ENCODE measurements at regions not wholly inside any gene's neighbourhood (a gene's known extent, or its start where the extent isn't known, plus 50 kb on each side); places are given as distances from the start of the nearest gene placed in this dataset.

DNA sequence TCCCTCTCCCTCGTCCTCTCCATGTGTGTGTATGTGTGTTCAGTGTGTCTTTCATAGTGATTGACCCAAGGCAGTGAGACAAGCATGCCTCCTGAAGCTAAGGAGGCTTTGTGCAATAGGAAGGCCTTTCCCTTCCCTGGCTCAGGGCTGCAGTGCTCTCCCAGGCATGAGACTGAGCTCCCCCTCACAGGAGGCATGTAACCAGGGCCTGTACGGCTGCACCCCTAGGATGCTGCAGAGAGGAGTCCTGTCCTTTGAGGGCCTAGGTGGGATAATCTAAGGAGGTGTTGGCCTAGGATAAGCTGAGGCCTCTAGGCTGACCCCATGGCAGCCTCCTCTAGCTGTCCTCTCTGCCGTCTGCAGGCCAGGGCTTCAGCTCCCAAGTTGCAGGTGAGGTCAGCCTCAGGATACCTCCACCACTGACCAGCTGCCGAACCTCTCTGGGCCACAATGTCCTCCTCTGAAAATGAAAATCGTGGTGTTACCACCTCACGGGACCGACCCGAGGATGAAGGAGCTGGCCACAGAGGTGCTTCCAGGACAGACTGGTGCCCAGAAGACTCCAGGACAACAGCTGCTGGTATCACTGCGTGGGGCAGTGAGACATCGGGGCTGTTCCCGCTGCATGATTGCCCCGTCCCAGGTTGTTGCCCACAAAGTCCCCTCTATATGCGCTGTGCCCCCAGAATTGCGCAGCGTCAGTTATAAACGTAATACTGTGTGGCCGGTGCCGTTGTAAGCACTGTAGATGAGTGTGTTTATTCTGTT is 129.6 kb downstream of the BARX1 start:
- TF ChIP-seq NFYB (IDR thresholded peaks at IDR 0.05; ENCODE audit: insufficient read depth, low read depth, low read length) (no peak), ATF7 (IDR thresholded peaks at IDR 0.05; ENCODE audit: low read depth) (no peak), JUNB (IDR thresholded peaks at IDR 0.05) (no peak), ZNF24 (IDR thresholded peaks at IDR 0.05) (no peak), DPF2 (IDR thresholded peaks at IDR 0.05) (no peak), MEF2B (IDR thresholded peaks at IDR 0.05; ENCODE audit: partially characterized antibody, poor library complexity, severe bottlenecking) (no peak), ASH2L (IDR thresholded peaks at IDR 0.05; ENCODE audit: borderline replicate concordance, low read depth) (no peak), TCF12 (IDR thresholded peaks at IDR 0.05; ENCODE audit: low read depth, low read length) (no peak), JUND (IDR thresholded peaks at IDR 0.05; ENCODE audit: low read depth, low read length) (no peak), SUPT20H (IDR thresholded peaks at IDR 0.05; ENCODE audit: borderline replicate concordance, control insufficient read depth, low read depth, low read length) (no peak), FOXM1 (IDR thresholded peaks at IDR 0.05; ENCODE audit: low read depth, low read length) (no peak)
- TF ChIP-seq, protein P1, sequence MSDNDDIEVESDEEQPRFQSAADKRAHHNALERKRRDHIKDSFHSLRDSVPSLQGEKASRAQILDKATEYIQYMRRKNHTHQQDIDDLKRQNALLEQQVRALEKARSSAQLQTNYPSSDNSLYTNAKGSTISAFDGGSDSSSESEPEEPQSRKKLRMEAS (IDR thresholded peaks at IDR 0.05; ENCODE audit: low read depth, low read length), result no peak
- TF ChIP-seq, protein P2, sequence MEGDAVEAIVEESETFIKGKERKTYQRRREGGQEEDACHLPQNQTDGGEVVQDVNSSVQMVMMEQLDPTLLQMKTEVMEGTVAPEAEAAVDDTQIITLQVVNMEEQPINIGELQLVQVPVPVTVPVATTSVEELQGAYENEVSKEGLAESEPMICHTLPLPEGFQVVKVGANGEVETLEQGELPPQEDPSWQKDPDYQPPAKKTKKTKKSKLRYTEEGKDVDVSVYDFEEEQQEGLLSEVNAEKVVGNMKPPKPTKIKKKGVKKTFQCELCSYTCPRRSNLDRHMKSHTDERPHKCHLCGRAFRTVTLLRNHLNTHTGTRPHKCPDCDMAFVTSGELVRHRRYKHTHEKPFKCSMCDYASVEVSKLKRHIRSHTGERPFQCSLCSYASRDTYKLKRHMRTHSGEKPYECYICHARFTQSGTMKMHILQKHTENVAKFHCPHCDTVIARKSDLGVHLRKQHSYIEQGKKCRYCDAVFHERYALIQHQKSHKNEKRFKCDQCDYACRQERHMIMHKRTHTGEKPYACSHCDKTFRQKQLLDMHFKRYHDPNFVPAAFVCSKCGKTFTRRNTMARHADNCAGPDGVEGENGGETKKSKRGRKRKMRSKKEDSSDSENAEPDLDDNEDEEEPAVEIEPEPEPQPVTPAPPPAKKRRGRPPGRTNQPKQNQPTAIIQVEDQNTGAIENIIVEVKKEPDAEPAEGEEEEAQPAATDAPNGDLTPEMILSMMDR (IDR thresholded peaks at IDR 0.05 in 2 of 3, conservative IDR thresholded peaks at IDR 0.05 in 1 of 3; ENCODE audit: control insufficient read depth in 2 of 3, extremely low read depth in 1 of 3, insufficient read depth in 1 of 3, low read depth in 3 of 3, low read length in 3 of 3), result no peak
